GM19035 (cell line): ENCODE measurements at regions not wholly inside any gene's neighbourhood (a gene's known extent, or its start where the extent isn't known, plus 50 kb on each side); places are given as distances from the start of the nearest gene placed in this dataset.
"Not testable (repeated sequence)": the region's sequence is repeated elsewhere in the genome, so short reads cannot be mapped to it uniquely, and the experiment has no call there.

Experiments
- ATAC-seq: cut with Tn5 transposase; IDR thresholded peaks from one replicate; pipeline ENCODE4 v1.9.1; 2021; ENCODE audit not compliant: unreplicated experiment

GRCh38 chr2:7867867-7868266, 814.0 kb upstream of the ID2 start:
- no peak for ATAC-seq

GRCh38 chr2:7868836-7869235, 813.0 kb upstream of the ID2 start:
- no peak for ATAC-seq

- ATAC-seq = not testable (repeated sequence)
These were observed 805.4 kb upstream of the ID2 start for GRCh38 chr2:7876445-7876844.

- ATAC-seq = not testable (repeated sequence)
These were observed 803.6 kb upstream of the ID2 start for GRCh38 chr2:7878266-7878665.

- ATAC-seq = no peak
These were observed 802.9 kb upstream of the ID2 start for GRCh38 chr2:7878786-7879482.

GRCh38 chr2:7879483-7879835, 802.4 kb upstream of the ID2 start:
- no peak for ATAC-seq

GRCh38 chr2:7880126-7880525, 801.7 kb upstream of the ID2 start:
- ATAC-seq = no peak

GRCh38 chr2:7880566-7880965, 801.3 kb upstream of the ID2 start:
- no peak for ATAC-seq

GRCh38 chr2:7881063-7881462, 800.8 kb upstream of the ID2 start:
- no peak for ATAC-seq

- no peak for ATAC-seq
These were observed 800.4 kb upstream of the ID2 start for GRCh38 chr2:7881466-7881865.

GRCh38 chr2:7882296-7882695, 799.6 kb upstream of the ID2 start:
- no peak for ATAC-seq

- no peak for ATAC-seq
These were observed 797.5 kb upstream of the ID2 start for GRCh38 chr2:7884338-7884737.

- no peak for ATAC-seq
These were observed 795.2 kb upstream of the ID2 start for GRCh38 chr2:7886666-7887065.

- no peak for ATAC-seq
These were observed 794.4 kb upstream of the ID2 start for GRCh38 chr2:7887441-7887840.

GRCh38 chr2:7888876-7889275, 793.0 kb upstream of the ID2 start:
- no peak for ATAC-seq

GRCh38 chr2:7891312-7891711, 790.5 kb upstream of the ID2 start:
- ATAC-seq = no peak

GRCh38 chr2:7895289-7895688, 786.6 kb upstream of the ID2 start:
- no peak for ATAC-seq

- ATAC-seq = no peak
These were observed 784.8 kb upstream of the ID2 start for GRCh38 chr2:7896940-7897487.

GRCh38 chr2:7899241-7899640, 782.6 kb upstream of the ID2 start:
- no peak for ATAC-seq

- ATAC-seq = no peak
These were observed 781.9 kb upstream of the ID2 start for GRCh38 chr2:7899923-7900322.

GRCh38 chr2:7900593-7900992, 781.3 kb upstream of the ID2 start:
- no peak for ATAC-seq

GRCh38 chr2:7902251-7902765, 779.5 kb upstream of the ID2 start:
- no peak for ATAC-seq

- no peak for ATAC-seq
These were observed 777.5 kb upstream of the ID2 start for GRCh38 chr2:7904319-7904718.
